ENCODE measurements at regions not wholly inside any gene's neighbourhood (a gene's known extent, or its start where the extent isn't known, plus 50 kb on each side); places are given as distances from the start of the nearest gene placed in this dataset.

- TF ChIP-seq GATA3 (IDR thresholded peaks at IDR 0.05; ENCODE audit: low read depth, low read length), result no peak
- no peak for TF ChIP-seq GATA2 (IDR thresholded peaks at IDR 0.05; ENCODE audit: low read depth, low read length)
Measured at GRCh38 chr10:3563298-3563697, 221.7 kb downstream of the KLF6 start.

Data from SH-SY5Y (cell line).